ENCODE measurements at regions not wholly inside any gene's neighbourhood (a gene's known extent, or its start where the extent isn't known, plus 50 kb on each side); places are given as distances from the start of the nearest gene placed in this dataset.
A peak's percentile ranks its signal among the peaks of the same experiment; 100 is the strongest.

DNA sequence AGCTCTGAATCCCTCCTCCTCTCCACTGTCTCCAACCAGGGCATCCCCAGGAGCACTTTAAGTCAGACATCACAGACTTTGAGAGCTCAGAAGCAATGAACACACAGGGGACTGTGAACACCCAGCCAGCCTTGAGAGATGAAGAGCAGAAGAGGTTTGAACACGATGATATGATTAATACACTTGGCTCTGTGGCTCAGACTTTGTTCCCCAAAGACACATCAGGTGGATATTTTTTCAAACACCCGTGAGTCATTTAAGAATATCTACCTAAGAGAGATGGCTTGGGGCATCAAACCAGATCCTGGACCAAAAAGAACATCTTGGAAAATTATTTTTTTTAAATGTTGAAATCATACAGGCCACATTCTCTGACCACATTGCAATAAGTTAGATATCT is 134.9 kb upstream of the OTOS start:
- DNase-seq (ENCODE audit: low read depth): no peak
- no peak overlapping the region for H3K27ac Mint-ChIP-seq (ENCODE audit: unreplicated experiment)
- H4K20me1 ChIP-seq (ENCODE audit: insufficient read depth, low read length): no peaks in the 10 kb centered on the region
- H3K4me1 Mint-ChIP-seq (ENCODE audit: low read depth, unreplicated experiment): peaks cover 10% of the 10 kb centered on the region
- no peaks in the 10 kb centered on the region for H3K36me3 Mint-ChIP-seq (ENCODE audit: low read depth, unreplicated experiment)
- peaks cover 29% of the 10 kb centered on the region for H3K9me3 Mint-ChIP-seq (ENCODE audit: unreplicated experiment)
- H3K4me3 Mint-ChIP-seq (ENCODE audit: unreplicated experiment): no peak overlapping the region
- H3K79me2 ChIP-seq (ENCODE audit: insufficient read depth, low read length): no peaks in the 10 kb centered on the region
- H2AFZ ChIP-seq (ENCODE audit: low read depth, low read length): no peak overlapping the region
- H3K27ac ChIP-seq (ENCODE audit: low read depth, low read length): no peak overlapping the region
- no peak overlapping the region for H3K9ac ChIP-seq (ENCODE audit: low read length)
- no peak for FAIRE-seq
- H3K27me3 Mint-ChIP-seq (ENCODE audit: low read depth, unreplicated experiment): peaks cover 23% of the 10 kb centered on the region
- no peaks in the 10 kb centered on the region for H3K27me3 ChIP-seq (ENCODE audit: insufficient read depth, low read length)
- H3K36me3 ChIP-seq (ENCODE audit: insufficient read depth, low read length): no peaks in the 10 kb centered on the region
- no peak overlapping the region for H3K4me2 ChIP-seq (ENCODE audit: low read length)
- no peak overlapping the region for H3K4me3 ChIP-seq (ENCODE audit: insufficient read depth, low read depth, low read length)
- H3K9me3 ChIP-seq (ENCODE audit: insufficient read depth, low read depth, low read length): no peaks in the 10 kb centered on the region
- TF ChIP-seq, protein P1, sequence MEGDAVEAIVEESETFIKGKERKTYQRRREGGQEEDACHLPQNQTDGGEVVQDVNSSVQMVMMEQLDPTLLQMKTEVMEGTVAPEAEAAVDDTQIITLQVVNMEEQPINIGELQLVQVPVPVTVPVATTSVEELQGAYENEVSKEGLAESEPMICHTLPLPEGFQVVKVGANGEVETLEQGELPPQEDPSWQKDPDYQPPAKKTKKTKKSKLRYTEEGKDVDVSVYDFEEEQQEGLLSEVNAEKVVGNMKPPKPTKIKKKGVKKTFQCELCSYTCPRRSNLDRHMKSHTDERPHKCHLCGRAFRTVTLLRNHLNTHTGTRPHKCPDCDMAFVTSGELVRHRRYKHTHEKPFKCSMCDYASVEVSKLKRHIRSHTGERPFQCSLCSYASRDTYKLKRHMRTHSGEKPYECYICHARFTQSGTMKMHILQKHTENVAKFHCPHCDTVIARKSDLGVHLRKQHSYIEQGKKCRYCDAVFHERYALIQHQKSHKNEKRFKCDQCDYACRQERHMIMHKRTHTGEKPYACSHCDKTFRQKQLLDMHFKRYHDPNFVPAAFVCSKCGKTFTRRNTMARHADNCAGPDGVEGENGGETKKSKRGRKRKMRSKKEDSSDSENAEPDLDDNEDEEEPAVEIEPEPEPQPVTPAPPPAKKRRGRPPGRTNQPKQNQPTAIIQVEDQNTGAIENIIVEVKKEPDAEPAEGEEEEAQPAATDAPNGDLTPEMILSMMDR (IDR thresholded peaks at IDR 0.05; ENCODE audit: insufficient read depth, low read depth, low read length): no peak
- no peak for TF ChIP-seq EZH2 (IDR thresholded peaks at IDR 0.05; ENCODE audit: insufficient read depth, low read length)
- peaks cover 19% of the 10 kb centered on the region for H3K4me1 ChIP-seq (ENCODE audit: insufficient read depth, low read length)

DNA sequence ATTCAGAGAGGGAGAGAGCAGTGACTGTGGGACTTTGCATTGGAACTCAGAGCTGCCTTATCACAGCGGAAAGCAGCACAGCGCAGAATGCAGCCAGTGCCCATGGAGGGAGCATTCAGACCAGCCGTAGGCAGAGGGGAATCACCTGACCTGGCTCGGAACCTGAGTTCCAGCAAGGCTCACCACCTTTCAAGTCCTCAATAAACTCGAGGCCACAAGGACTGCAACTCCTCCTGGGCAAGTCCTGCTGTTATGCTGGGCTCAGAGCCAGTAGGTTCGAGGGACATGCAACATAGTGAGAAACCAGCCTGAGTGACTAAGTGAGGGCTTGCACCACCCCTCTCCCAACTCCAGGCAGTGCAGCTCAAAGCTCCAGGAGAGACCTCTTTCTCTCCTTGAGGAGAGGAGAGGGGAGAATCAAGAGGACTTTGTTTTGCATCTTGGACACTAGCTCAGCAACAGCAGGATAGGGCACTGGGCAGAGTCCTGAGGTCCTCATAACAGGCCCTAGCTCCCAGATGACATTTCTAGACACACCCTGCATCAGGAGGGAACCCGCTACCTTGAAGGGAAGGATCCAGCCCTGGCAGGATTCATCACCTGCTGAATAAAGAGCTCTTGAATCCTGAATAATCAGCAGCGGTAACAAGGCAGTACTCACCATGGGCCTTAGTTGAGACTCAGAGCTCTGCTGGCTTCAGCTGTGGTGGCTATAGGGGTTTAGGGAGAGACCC is 136.8 kb upstream of the OTOS start:
- Mint-ChIP-seq H3K4me3 (ENCODE audit: unreplicated experiment) (no peak overlapping the region), H3K4me1 (ENCODE audit: low read depth, unreplicated experiment) (peaks cover 10% of the 10 kb centered on the region), H3K27me3 (ENCODE audit: low read depth, unreplicated experiment) (peaks cover 25% of the 10 kb centered on the region), H3K27ac (ENCODE audit: unreplicated experiment) (no peak overlapping the region), H3K36me3 (ENCODE audit: low read depth, unreplicated experiment) (no peaks in the 10 kb centered on the region), H3K9me3 (ENCODE audit: unreplicated experiment) (peaks cover 23% of the 10 kb centered on the region)
- Histone ChIP-seq H3K27ac (ENCODE audit: low read depth, low read length) (no peak overlapping the region), H3K79me2 (ENCODE audit: insufficient read depth, low read length) (no peaks in the 10 kb centered on the region), H3K4me3 (ENCODE audit: insufficient read depth, low read depth, low read length) (no peak overlapping the region), H3K36me3 (ENCODE audit: insufficient read depth, low read length) (no peaks in the 10 kb centered on the region), H2AFZ (ENCODE audit: low read depth, low read length) (no peak overlapping the region), H3K9ac (ENCODE audit: low read length) (no peak overlapping the region), H3K9me3 (ENCODE audit: insufficient read depth, low read depth, low read length) (no peaks in the 10 kb centered on the region), H3K27me3 (ENCODE audit: insufficient read depth, low read length) (no peaks in the 10 kb centered on the region), H4K20me1 (ENCODE audit: insufficient read depth, low read length) (no peaks in the 10 kb centered on the region), H3K4me2 (ENCODE audit: low read length) (peak overlapping the region; percentile 4), H3K4me1 (ENCODE audit: insufficient read depth, low read length) (peaks cover 19% of the 10 kb centered on the region)
- FAIRE-seq (no peak), DNase-seq (ENCODE audit: low read depth) (peak; percentile 53)
- TF ChIP-seq, protein P1 (IDR thresholded peaks at IDR 0.05; ENCODE audit: insufficient read depth, low read depth, low read length): no peak
- no peak for TF ChIP-seq EZH2 (IDR thresholded peaks at IDR 0.05; ENCODE audit: insufficient read depth, low read length)

All from astrocyte (in vitro differentiated cells and primary cell).